NCI-H2081 (cell line): ENCODE measurements at regions not wholly inside any gene's neighbourhood (a gene's known extent, or its start where the extent isn't known, plus 50 kb on each side); places are given as distances from the start of the nearest gene placed in this dataset.
"Not testable (repeated sequence)": the region's sequence is repeated elsewhere in the genome, so short reads cannot be mapped to it uniquely, and the experiment has no call there.

ENCODE experiments used
- DNase-seq, 2 experiments: peaks; one replicate each; lab custom pipeline; 2025; lab: John Stamatoyannopoulos, UW

DNA sequence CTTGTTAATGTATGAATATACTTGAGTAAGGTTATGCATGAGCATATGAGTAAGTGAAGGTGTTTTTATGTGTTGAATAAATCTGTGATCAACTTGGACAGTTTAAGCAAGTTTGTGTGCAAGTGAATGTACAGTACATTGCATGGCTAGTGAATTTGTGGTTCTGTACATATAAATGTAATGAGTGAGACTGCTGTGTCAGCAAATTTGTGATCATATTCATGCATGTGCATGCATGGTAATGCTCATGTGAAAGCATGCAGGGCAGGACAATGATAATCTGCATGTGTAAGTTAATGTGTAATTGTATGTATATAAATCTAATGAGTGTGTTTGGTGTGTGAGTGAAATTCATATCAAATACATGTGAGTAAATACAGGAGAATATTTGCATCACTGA lies 188.5 kb downstream of the PWWP3B start:
- no peak for DNase-seq

DNA sequence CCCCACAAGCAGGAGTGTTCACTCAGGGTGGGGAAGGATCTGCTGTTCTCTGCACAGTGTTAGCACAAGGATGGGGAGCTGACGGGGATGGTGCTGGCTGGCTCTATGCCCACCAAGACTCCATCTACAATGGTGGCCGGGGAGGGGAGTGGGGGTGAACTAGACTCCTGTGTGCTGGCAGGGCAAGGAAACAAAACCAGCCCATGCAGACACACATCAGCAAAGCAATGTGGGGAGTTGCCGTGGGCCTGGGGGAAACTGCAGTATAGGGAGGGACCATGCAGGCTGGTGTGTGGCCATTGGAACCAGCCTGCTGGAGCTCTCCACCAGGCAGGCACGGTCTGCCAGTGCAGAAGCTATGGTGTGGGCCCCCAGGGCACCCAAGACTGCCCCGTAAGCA lies 195.1 kb downstream of the PWWP3B start:
- DNase-seq = no peak

DNA sequence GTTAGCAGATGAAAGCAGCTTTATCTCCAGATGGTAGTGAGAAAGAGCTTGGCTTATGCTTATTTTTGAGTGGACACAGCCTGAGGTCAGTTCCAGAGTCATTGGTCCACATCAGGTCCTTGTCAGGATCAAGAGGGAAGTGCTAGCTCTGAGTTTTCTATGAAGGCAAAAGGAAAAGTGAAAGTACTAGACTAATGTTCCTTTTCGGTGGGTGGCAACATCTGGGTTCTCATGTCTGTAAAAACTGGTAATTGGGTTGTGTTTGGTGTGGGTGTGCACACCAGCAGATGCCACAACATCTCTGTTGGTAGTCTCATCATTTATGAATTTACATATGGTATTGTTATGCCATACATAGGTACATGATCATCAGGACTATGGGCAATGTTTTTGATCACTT lies 210.5 kb downstream of the PWWP3B start:
- no peak for DNase-seq

DNA sequence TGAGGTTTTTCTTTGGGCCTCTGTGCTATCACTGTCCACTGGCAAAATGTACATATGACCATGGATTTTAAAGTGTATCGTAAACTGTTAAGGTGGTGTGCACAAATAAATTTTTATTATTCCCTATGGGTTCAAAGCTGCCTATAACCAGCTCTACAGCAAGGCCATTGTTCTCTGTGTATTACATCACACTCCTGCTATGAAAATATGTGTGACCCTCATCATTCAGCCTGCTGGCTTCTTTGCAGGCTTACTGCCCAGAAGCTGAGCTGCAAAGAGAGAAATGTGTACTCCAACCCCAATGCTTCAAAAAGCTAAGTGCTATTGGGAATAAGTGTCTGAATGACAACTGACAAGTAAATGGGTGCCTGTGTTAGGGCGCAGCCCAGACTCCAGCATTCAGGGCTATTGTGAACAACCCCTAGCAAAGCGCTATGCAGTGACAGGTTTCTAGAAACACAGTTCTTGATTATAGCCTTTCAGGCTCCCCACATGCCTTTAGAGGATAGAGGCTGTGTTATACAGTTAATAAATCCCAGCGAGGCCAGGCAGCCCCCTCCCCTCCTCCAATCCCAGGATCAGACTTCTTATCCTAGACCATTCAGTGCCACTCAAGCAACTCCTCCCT lies 220.4 kb upstream of the RADX start:
- DNase-seq = no peak

DNA sequence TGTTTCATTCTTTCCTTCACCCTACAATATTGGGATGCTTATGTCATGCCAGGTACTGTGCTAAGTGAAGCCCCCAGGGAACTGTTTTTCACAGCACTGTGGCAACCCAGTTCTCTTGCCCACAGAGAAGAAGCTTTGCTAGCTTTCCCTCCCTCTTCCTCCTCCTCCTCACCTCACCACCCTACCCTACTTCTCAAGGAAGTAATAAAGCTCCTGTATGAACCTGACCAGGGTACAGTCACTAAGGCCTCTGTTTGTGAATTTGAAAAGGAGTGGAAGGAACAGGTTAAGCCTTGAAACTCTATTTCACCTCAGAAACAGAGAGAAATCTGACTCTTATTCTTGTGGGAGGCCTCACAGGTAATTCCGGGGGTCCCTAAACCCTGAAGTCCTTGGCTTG lies 219.4 kb upstream of the RADX start:
- no peak for DNase-seq

DNA sequence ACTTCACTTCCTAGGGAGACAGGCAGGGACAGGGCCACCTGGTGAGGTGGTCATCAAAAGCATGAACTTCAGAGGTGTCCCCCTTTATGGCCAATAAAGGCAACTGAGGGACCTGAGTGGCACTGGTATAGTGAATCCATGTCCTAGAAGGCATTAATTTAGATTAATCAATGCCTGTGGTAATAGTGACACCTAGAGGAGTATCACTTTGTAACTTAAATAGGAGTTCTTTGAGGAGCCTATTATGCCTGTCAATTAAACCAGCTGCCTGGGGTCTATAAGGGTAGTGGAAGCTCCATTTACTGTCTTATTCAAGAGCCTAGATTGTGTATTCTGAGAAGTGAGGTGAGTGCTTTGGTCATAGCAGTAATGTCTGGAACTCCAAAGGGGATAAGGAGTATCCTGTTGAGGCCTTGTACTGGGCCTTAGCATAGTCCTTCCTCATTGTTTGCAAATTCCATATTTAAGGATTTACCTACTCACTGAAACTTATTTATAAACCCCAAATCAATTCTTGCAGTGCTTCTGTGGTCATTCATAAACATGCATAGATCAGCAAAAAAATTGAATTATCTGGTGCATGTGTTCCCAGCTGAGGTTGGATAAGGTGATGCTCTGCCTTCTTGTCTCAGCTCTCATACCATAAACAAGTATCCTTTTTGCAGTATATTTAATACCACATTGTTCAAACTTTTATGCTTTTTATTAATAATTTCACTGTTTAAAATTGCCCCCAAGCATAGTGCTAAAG lies 213.8 kb upstream of the RADX start:
- peak; percentile 7 to 25 for DNase-seq

DNA sequence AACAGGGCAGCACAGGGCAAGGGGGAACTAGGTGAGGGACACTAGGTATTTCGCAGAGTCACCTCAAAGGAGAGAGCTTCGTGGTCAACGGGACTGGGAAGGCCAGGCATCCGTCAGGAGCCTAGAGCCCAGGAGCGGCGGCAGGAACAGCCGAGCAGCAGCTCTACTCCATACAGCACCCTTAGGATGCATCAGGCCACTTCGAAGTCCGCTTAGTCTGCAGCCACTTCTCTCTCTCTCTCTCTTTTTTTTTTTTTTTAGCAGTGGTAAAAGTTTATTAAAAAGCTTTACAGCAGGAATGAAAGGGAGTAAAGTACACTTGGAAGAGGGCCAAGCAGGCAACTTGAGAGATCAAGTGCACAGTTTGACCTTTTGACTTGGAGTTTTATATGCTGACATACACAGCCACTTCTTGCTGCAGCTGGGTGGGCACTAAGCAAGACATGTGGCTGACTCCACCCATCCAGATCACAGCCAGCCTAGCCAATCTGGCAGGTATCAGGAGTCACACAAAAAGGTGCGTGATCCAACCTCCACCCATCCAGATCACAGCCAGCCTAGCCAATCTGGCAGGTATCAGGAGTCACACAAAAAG lies 209.7 kb upstream of the RADX start:
- DNase-seq = no peak

DNA sequence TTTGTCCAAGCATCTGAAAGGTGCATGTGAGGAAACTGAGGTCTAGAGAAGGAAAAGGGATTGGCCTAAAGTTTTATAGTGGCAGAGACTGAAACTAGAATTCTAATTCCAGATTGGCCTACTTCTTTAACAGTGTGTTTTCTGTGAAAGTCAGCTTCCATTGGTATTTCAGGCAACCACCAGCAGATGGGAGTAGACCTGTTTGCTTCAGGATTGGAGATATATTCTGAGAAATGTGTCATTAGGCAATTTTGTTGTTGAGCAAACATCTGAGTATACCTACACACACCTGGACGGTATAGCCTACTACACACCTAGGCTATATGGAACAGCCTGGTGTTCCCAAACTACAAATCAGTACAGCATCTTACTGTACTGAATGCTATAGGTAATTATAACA lies 207.3 kb upstream of the RADX start:
- DNase-seq = peak in 1 of 2 experiments; percentile 37

DNA sequence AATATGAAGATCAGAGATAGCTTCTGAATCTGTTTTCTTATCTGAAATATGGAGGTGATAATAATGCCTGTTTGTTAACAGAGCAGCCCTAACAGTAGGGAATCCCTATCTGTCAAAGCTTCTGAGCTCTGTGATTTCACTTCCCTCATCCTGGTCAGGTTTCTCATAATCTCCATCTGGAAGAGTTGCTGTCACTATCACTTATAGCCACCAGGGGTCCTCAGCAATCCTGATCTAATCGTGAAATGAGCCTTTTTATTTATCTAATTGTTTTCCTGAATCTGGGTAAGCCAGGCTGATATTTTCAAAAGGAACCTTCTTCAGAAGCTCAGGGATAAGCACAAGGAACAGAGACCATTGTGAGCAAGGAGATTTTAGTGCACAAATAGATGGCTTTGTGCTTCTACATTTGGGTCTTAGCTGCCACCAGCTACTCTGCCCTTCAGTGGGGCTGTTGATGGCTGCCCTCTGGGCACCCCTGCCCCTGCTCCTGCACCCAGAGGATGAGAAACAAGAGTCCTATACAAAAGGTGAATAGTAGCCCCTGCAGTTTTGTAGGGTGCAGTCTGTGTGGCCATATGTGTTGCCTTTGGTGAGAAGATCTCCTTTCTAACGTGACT lies 196.4 kb upstream of the RADX start:
- DNase-seq = peak; percentile 55 to 62

DNA sequence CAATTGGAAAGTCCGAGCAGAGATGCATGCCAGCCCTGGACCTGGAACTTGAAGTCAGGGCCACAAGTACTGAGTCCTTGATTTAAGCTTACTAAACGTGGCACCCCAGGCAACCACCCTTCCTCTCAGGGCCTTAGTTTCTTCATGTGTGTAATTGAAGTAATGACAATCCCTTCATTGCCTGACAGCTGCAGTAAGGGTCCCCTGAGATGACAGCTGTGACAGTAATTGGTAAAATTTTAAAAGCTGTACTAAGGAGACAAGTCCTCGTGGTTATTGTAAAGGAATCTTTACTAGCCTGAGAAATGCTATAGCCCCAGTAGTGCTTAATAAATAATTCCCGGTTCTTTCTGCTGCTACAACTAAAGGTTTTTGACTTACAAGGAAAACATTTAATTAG lies 175.1 kb upstream of the RADX start:
- no peak for DNase-seq

DNA sequence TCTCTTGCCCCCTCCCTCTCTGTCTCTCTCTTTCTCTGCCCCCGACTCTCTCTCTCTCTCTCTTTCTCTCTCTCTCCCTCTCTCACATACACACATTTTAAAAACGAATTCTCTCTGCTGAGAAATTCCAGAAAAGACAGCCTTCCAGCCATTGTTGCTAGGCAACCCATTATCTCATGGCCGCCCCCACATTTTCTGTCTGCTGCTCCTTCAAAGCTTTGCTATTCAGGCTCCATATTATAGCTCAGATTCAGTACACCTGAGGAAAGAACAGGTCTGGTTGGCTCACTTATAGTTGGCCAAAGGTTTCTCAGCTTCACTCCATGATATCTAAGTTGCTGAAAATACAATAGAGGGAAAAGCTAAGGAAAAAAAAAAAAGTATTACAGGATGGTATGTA lies 174.4 kb upstream of the RADX start:
- DNase-seq = no peak

DNA sequence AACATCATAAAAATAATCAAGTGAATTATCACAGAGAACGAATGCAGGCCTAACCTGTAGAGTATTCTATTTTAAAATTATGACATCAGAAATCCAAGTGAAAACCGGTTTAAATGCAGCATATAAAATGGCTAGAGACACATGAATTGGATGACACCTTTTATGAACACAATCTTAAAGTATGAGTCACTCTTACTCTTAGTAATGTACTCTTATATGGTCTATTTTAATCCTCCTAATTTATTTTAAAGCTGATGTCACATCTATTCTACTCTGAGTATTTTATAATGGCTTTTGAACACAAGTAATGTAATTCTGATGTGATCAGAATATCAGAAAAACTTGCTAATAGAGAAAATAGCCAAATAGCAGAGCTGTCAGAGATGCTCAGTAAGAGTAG lies 161.4 kb upstream of the RADX start:
- no peak for DNase-seq

DNA sequence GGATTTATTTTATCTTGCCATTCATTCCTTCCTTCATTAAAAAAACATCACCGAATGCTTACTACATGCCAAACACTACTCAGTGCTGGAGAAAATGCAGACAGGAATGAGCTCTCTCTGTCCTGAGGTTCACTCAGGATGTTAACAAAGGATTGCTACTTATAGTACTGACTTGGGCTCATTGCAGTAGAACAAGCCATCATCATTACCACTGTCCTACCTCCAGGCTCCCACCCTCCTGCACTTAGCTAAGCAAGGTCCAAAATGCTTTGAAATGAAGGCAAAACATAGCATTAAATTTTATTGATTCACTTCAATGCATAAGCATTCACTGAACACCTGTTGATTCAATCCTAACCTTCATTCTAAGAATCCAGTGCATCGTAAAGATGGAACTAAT lies 159.8 kb upstream of the RADX start:
- DNase-seq = no peak

DNA sequence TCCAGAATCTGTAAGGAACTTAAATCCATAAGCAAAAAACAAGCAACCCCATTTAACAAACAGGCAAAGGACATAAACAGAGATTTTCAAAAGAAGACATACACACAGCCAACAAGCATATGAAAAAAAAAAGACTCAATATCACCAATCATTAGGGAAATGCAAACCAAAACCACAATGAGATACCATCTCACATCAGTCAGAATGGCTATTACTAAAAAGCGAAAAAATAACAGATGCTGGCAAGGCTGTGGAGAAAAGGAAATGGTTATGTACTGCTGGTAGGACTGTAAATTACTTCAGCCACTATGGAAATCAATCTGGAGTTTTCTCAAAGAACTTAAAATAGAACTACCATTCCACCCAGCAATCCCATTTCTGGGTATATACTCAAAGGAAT lies 156.8 kb upstream of the RADX start:
- no peak for DNase-seq

DNA sequence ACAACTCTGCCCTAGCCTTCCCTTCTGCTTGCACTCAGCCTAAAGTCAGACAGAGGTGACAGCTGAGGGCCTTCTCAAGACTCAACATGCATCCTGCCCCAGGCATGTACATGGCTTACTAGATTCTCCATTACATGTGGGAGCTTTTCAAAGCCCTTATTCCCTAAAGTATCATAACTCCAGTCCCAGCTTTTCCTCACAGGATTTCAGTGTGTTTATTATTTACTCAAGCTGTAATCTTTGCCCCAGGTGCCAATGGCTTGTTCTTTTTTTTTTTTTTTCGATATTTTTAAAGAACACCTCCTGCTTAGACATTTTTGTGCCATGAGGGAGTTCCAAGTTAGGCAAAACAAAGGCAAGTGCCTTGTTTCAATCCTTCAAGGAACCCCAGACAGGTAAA lies 154.0 kb upstream of the RADX start:
- no peak for DNase-seq

DNA sequence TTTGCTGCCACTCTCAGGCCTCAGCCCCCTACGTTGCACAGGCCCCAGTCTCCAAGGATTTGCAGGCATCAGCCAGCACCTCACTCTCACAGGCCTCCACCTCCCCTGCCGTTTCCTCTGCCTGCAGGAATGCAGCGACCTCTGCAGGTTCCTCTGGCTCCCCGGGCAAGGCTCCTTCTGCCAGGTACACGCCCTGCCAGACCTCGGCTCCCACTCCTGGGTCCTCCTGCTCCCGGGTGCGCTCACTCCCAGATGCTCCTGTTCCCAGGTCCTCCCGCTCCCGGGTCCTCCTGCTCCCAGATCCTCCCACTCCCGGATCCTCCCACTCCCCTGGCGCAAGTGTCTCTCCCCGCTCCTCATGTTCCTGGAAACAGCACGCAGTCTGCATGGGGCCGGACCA lies 144.4 kb upstream of the RADX start:
- DNase-seq = no peak

DNA sequence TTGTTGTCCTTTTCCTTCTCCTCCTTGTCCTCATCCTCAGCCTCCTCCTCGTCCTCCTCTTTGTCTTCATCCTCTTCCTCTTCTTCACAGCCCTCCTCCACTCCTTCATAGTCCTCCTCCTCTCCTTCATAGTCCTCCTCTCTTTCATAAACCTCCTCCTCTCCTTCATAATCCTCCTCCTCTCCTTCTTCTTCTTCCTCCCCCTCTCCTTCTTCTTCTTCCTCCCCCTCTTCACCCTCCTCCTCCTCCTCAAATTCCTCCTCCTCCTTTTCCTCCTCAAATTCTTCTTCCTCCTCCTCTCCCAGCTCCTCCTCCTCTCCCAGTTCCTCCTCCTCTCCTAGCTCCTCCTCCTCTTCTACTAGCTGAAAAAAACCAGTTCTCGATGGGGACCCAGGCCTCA lies 143.8 kb upstream of the RADX start:
- DNase-seq = no peak

DNA sequence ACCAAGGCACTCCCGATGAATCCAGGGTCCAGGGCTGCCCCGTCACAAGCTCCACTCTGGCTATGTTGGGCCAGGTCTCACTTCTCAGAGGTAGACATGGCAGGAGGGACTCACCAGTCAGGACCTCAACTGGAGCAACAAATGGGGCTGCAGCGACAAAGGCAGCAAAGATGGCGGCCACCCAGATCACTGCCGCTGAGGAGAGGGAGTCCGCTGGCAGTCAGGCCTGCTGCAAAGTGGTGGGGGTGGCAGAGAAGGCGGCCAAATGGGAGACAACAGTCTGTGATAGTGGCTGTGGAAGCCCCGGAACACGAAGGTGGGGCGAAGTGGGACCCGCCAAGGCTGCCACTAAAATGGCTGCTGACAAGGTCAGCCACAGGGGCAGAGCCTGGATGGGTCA lies 143.3 kb upstream of the RADX start:
- DNase-seq = no peak

DNA sequence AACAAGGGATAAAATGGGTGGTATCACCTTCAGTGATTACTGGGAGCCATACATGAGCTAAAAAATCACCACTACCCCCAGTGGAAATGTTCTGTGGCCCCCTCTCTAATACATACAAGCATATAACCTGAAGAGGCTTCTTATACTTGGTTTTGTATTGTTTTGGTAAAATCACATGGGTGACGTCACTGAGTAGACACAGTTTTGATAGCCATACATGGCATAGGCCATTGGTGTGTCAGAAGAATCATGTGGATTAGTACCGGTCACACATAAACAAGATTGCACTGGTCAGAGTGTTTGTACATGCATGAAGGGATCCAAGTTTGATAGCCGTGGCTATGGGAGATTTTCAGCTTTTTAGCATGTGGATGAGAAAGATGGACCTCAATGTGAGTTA lies 131.9 kb upstream of the RADX start:
- DNase-seq = no peak

DNA sequence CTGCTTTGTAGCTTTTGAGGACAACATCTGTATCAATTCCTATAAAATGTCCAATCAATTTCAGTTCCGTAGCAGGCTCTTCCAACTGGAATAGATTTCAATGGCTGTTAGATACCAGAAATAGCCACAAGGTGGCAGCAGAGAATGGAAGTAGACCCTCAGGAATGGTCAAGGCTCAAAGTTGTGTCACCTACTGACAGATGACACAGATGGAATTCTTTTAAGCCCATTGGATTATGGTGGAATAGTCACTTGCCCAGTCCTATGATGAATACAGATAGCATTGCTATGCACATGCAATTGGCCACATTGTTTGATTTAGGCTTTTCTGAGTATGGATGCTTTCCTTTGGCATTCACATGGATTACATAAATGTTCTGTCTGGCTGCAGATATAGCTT lies 130.4 kb upstream of the RADX start:
- peak; percentile 69 to 73 for DNase-seq

DNA sequence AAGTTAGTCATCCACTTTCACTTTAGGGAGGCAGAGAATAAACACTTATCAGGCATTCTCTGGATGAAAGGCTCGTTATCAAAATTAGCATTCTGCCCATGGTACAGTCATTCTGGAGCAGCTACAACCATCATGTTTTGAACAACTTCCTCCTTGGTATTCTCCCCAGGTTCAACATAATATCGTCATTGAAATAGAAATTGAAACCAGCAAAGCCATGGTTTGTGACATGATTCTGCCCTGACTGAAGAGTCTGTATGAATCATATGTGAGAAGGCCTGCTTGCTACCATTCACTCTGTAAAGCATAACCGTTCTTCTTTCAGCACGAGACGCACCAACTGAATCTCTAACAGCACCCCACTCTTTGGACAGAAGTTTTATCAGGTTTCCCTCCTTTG lies 127.5 kb upstream of the RADX start:
- DNase-seq = no peak

DNA sequence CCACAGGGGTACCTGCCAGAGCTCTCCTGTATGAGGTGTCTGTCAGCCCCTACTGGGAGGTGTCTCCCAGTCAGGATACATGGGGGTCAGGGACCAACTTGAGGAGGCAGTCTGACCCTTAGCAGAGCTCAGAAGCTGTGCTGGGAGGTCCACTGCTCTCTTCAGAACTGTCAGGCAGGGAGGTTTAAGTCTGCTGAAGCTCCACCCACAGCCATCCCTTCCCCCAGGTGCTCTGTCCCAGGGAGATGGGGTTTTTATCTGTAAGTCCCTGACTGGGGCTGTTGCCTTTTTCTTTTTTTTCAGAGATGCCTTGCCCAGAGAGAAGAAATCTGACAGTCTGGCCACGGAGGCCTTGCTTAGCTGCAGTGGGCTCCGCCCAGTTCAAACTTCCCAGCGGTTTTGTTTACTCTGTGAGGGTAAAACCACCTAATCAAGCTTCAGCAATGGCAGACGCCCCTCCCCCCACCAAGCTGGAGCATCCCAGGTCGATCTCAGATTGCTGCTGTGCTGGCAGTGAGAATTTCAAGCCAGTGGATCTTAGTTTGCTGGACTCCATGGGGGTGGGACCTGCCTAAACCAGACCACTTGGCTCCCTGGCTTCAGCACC lies 118.5 kb upstream of the RADX start:
- DNase-seq = not testable (repeated sequence)

DNA sequence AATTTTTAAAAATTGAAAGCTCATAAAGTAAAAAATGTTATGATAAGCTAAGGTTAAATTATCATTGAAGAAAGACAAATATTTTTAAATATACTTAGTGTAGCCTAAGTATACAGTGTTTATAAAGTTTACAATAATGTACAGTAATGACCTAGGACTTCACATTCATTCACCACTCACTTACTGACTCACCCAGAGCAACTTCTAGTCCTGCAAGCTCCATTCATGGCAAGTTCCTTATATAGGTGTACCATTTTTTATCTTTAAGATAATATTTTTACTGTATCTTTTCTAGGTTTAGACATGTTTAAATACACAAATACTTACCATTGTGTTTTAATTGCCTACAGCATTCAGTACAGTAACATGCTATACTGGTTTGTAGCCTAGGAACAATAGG lies 112.3 kb upstream of the RADX start:
- DNase-seq = no peak
